ENCODE measurements at regions not wholly inside any gene's neighbourhood (a gene's known extent, or its start where the extent isn't known, plus 50 kb on each side); places are given as distances from the start of the nearest gene placed in this dataset.

DNA sequence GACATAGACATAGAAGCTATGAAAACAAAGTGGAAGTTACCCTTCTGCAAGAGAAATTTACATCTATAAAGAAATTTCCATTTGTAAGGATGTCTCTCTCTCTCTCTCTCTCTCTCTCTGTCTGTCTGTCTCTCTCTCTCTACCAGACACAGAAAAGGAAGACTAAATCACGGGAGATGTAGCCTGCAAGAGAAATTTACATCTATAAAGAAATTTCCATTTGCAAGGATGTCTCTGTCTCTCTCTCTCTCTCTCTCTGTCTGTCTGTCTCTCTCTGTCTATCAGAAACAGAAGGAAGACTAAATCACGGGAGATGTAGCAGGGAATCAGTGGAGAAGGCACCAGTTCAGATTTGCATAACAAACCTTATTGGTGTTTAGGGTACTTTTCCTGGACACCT, 65.6 kb upstream of the CTSO start:
- DNase-seq = no peak
- no CpG with 5 or more reads among the region's 2 CpGs for WGBS (ENCODE audit: insufficient coverage, low lambda C conversion rate)
- no peaks in the 10 kb centered on the region for H3K4me1 ChIP-seq (ENCODE audit: control insufficient read depth, insufficient read depth, low read length)
- no peak overlapping the region for H3K27ac ChIP-seq (ENCODE audit: low read length)
- no peaks in the 10 kb centered on the region for H3K9me3 ChIP-seq (ENCODE audit: control insufficient read depth, low read depth, low read length)
- no peak overlapping the region for H3K4me3 ChIP-seq (ENCODE audit: low read length)
- no peaks in the 10 kb centered on the region for H3K27me3 ChIP-seq (ENCODE audit: control insufficient read depth, insufficient read depth, low read length)
- no peaks in the 10 kb centered on the region for H3K36me3 ChIP-seq (ENCODE audit: control insufficient read depth, insufficient read depth, low read length)

DNA sequence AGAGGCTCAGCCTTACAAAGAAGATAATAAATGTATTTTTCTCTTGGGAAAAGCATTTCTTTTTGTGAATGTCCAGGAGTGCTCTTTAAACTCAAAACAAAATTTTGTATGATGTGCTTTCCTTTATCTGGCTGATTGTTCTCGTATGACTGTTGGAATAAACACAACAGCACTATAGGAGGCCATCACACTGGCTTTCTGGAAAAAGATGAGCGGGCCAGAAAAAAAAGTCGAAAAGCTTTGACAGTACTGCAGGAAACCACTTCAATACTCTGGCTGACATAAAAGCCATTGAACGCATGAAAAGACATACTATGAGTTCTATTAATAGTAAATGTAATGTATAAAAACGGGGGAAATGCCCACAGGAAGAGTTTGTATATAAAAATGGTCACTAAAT, 64.7 kb upstream of the CTSO start:
- H3K36me3 ChIP-seq (ENCODE audit: control insufficient read depth, insufficient read depth, low read length) = no peaks in the 10 kb centered on the region
- WGBS (ENCODE audit: insufficient coverage, low lambda C conversion rate) = 78% methylated on average over 4 of the region's 5 CpGs
- no peaks in the 10 kb centered on the region for H3K9me3 ChIP-seq (ENCODE audit: control insufficient read depth, low read depth, low read length)
- no peaks in the 10 kb centered on the region for H3K27me3 ChIP-seq (ENCODE audit: control insufficient read depth, insufficient read depth, low read length)
- no peak overlapping the region for H3K4me3 ChIP-seq (ENCODE audit: low read length)
- H3K27ac ChIP-seq (ENCODE audit: low read length) = no peak overlapping the region
- no peak for DNase-seq
- H3K4me1 ChIP-seq (ENCODE audit: control insufficient read depth, insufficient read depth, low read length) = no peaks in the 10 kb centered on the region

DNA sequence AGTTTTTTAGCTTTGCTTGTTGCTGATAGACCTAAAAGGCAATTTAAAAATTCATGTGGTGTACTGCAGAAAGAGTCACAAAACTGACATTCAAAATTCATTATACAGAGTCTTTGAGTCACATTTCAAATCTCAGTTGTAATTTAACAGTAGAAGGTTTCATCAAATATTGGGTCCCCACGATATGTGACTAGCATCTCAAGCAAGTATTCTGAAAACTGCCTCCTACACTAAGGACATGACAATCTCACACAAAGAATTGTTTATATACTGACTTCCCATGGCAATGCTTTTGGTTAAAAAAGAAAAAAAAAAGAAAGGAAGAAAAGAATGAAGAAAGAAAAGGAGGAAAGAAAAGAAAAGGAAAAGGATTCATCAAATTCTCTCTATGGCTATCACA, 62.1 kb upstream of the CTSO start:
- Histone ChIP-seq H3K9me3 (ENCODE audit: control insufficient read depth, low read depth, low read length) (no peaks in the 10 kb centered on the region), H3K27ac (ENCODE audit: low read length) (no peak overlapping the region), H3K4me1 (ENCODE audit: control insufficient read depth, insufficient read depth, low read length) (no peaks in the 10 kb centered on the region), H3K4me3 (ENCODE audit: low read length) (no peak overlapping the region), H3K36me3 (ENCODE audit: control insufficient read depth, insufficient read depth, low read length) (no peaks in the 10 kb centered on the region), H3K27me3 (ENCODE audit: control insufficient read depth, insufficient read depth, low read length) (no peaks in the 10 kb centered on the region)
- WGBS (ENCODE audit: insufficient coverage, low lambda C conversion rate) = no CpG with 5 or more reads among the region's 1 CpG
- DNase-seq = no peak

DNA sequence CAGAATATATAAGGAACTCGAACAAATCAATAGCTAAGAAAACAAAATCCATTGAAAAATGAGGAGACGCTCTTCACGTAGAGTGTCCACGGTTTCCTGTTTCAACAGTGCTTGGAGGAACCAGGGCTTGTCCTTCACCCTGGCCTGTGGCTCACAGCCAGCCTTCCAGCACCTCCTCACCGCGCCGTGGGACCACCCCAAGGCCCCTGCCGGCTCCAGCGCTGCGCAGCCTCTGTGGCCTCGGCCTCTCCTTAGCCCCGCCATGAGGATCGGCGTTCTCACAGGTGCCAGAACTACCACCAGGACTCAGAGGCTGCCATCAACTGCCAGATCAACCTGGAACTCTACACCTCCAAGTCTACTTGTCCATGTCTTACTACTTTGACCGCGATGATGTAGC, 52.5 kb upstream of the CTSO start:
- Histone ChIP-seq H3K27me3 (ENCODE audit: control insufficient read depth, insufficient read depth, low read length) (no peaks in the 10 kb centered on the region), H3K9me3 (ENCODE audit: control insufficient read depth, low read depth, low read length) (peaks cover 3% of the 10 kb centered on the region), H3K27ac (ENCODE audit: low read length) (no peak overlapping the region), H3K4me1 (ENCODE audit: control insufficient read depth, insufficient read depth, low read length) (no peaks in the 10 kb centered on the region), H3K4me3 (ENCODE audit: low read length) (no peak overlapping the region), H3K36me3 (ENCODE audit: control insufficient read depth, insufficient read depth, low read length) (no peaks in the 10 kb centered on the region)
- DNase-seq = no peak
- WGBS (ENCODE audit: insufficient coverage, low lambda C conversion rate) = no CpG with 5 or more reads among the region's 16 CpGs

Data from large intestine (tissue), 3 donors.